ENCODE measurements at regions not wholly inside any gene's neighbourhood (a gene's known extent, or its start where the extent isn't known, plus 50 kb on each side); places are given as distances from the start of the nearest gene placed in this dataset.

DNA sequence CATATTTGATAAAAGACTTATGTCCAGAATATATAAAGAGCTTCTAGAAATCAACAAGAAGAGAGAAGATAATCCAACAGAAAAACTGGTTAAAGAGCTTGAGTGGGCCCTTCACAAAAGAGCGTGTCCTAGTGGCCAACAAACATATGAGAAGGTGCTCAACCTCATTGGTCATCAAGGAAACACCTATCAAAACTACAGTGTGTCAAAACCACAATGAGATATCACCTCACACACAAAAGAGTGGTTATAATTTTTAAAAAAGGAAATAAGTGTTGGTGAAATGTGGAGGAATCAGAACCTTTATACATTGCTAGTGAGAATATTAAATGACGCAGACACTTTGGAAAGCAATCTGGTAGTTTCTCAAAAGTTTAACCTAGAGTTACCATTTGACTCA is 68.4 kb upstream of the KLF13 start:
- in situ Hi-C loops (cut with MboI; ENCODE audit: low pct_unique_long_range_greater_than_20kb, low sequenced_read_pairs, unreplicated experiment) = no loop called here
- TF ChIP-seq CTCF (IDR thresholded peaks at IDR 0.05; ENCODE audit: extremely low read depth, insufficient read depth, missing control alignments) = no peak
- DNase-seq (ENCODE audit: low spot score) = no peak

DNA sequence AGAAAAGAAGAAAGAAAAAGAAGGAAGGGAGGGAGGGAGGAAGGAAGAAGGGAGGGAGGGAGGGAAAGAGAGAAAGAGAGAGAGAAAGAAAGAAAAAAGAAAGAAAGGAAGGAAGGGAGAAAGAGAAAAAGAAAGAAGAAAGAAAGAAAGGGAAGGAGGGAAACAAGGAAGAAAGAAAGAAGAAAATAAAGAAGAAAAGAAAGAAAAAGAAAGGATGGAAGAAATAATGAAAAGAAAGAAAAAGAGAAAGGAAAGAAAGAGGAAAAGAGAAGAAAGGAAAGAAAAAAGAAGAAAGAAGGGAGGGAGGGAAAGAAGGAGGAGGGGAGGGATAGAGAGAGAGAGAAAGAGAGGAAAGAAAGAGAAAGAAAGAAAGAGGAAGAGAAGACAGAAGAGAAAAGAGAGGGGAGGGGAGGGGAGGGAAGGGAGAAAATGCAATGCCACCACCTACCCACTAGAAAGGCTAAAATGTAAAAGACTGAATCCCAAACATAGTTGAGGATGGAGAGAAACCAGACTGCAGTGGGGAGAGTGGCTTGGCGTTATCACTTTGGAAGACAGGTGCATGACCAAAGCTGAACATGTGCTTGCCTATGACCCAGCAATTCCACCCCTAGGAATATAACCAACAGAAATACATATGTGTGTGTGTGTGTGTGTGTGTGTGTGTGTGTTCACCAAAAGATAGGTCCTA is 66.9 kb upstream of the KLF13 start:
- TF ChIP-seq CTCF (IDR thresholded peaks at IDR 0.05; ENCODE audit: extremely low read depth, insufficient read depth, missing control alignments) = no peak
- DNase-seq (ENCODE audit: low spot score) = no peak
- in situ Hi-C loops (cut with MboI; ENCODE audit: low pct_unique_long_range_greater_than_20kb, low sequenced_read_pairs, unreplicated experiment) = no loop called here

DNA sequence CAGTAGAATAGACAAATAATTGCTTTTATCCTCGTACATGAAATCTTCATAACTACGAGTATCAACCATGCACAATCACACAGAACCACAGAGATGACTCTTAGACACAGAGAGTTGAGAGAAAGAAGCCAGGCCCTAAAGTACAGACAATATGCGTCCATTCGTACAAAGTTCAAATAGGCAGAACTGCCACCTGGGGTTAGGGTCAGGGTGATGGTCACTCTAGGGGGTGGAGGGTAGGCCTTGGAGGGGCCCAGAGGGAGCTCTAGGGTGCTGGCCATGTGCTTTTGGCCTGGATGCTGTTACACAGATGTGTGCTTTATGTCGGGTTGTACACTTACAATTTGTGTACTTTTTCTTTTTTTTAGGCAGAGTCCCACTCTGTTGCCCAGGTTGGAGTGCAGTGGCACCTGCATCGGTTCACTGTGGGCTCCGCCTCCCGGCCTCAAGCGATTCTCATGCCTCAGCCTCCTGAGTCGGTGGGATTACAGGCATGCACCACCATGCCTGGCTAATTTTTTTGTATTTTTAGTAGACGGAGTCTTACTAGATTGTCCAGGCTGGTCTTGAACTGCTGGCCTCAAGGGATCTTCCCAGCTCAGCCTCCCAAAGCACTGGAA is 65.9 kb upstream of the KLF13 start:
- no peak for DNase-seq (ENCODE audit: low spot score)
- no peak for TF ChIP-seq CTCF (IDR thresholded peaks at IDR 0.05; ENCODE audit: extremely low read depth, insufficient read depth, missing control alignments)
- in situ Hi-C loops (cut with MboI; ENCODE audit: low pct_unique_long_range_greater_than_20kb, low sequenced_read_pairs, unreplicated experiment) = no loop called here

GRCh38 chr15:31261266-31262142 is 65.1 kb upstream of the KLF13 start:
- DNase-seq (ENCODE audit: low spot score) = no peak
- in situ Hi-C loops (cut with MboI; ENCODE audit: low pct_unique_long_range_greater_than_20kb, low sequenced_read_pairs, unreplicated experiment) = no loop called here

GRCh38 chr15:31262143-31262530 is 64.5 kb upstream of the KLF13 start:
- in situ Hi-C loops (cut with MboI; ENCODE audit: low pct_unique_long_range_greater_than_20kb, low sequenced_read_pairs, unreplicated experiment) = no loop called here
- no peak for DNase-seq (ENCODE audit: low spot score)
- TF ChIP-seq CTCF (IDR thresholded peaks at IDR 0.05; ENCODE audit: extremely low read depth, insufficient read depth, missing control alignments) = no peak

More at GRCh38 chr15:31261266-31262142, 65.1 kb upstream of the KLF13 start:
- no peak for TF ChIP-seq CTCF (IDR thresholded peaks at IDR 0.05; ENCODE audit: extremely low read depth, insufficient read depth, missing control alignments)

DNA sequence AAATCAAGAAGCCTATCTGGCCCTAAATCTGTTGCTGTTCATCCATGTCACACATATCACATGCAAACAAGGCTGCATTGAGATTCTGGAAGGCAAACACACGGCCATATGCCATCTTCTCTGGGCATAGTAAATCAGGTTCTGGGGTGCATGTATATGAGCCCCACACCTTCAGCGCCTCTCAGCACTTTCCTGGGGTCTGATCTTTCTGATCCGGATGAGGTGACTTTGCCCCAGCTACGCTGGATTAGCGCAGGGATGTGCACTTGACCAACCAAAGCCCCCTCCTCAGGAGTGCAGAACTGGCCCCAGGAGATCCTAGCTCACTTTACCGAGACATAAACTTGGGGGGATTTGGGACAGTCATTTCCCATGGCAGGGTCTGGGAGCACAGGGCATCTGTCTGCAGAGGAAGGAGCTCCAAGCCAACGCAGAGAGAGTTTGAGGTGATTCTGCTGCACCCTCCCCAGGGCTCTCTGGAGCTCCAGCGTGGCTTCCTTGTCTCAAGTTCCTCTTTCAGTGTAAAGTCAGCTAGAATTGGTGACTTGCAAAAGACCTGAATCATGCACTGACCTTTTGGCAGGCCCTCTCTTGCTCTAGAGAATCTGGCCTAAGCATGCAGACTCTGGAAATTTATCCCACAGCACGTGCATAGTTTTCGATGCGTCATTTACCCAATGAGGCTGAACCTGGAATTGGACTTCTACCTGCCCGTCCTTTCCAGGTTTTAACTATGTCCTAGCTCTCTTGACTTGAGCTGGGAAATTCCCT is 63.5 kb upstream of the KLF13 start:
- TF ChIP-seq CTCF (IDR thresholded peaks at IDR 0.05; ENCODE audit: extremely low read depth, insufficient read depth, missing control alignments) = no peak
- DNase-seq (ENCODE audit: low spot score) = peak; percentile 73
- in situ Hi-C loops (cut with MboI; ENCODE audit: low pct_unique_long_range_greater_than_20kb, low sequenced_read_pairs, unreplicated experiment) = no loop called here
